Renal cortical epithelial cell (primary cell): ENCODE measurements at regions not wholly inside any gene's neighbourhood (a gene's known extent, or its start where the extent isn't known, plus 50 kb on each side); places are given as distances from the start of the nearest gene placed in this dataset.

Source experiments
- DNase-seq: peaks from one replicate; pipeline ENCODE4 v3.0.0-alpha.2; 2011; ENCODE audit warnings: low read depth

GRCh38 chr16:86994651-86995171 lies 322.5 kb downstream of the C16orf95 start:
- peak; percentile 74 for DNase-seq

GRCh38 chr16:86995456-86995855 lies 321.7 kb downstream of the C16orf95 start:
- no peak for DNase-seq

GRCh38 chr16:86996081-86996480 lies 321.1 kb downstream of the C16orf95 start:
- DNase-seq: no peak

- no peak for DNase-seq
These were observed 320.1 kb downstream of the C16orf95 start for GRCh38 chr16:86997058-86997457.

- no peak for DNase-seq
These were observed 318.8 kb downstream of the C16orf95 start for GRCh38 chr16:86998196-86999001.

GRCh38 chr16:87000001-87000400 lies 317.2 kb downstream of the C16orf95 start:
- peak; percentile 18 for DNase-seq

GRCh38 chr16:87002717-87003413 lies 314.3 kb downstream of the C16orf95 start:
- peak; percentile 16 for DNase-seq

GRCh38 chr16:87003414-87003755 lies 313.8 kb downstream of the C16orf95 start:
- no peak for DNase-seq

GRCh38 chr16:87006021-87006420 lies 311.2 kb downstream of the C16orf95 start:
- no peak for DNase-seq

- DNase-seq: no peak
These were observed 310.1 kb downstream of the C16orf95 start for GRCh38 chr16:87006789-87007745.

- no peak for DNase-seq
These were observed 309.3 kb downstream of the C16orf95 start for GRCh38 chr16:87007907-87008306.

GRCh38 chr16:87008664-87009063 lies 308.5 kb downstream of the C16orf95 start:
- DNase-seq: no peak

- no peak for DNase-seq
These were observed 303.9 kb downstream of the C16orf95 start for GRCh38 chr16:87012954-87013938.

- no peak for DNase-seq
These were observed 303.1 kb downstream of the C16orf95 start for GRCh38 chr16:87014112-87014511.

GRCh38 chr16:87015021-87015420 lies 302.2 kb downstream of the C16orf95 start:
- no peak for DNase-seq

- no peak for DNase-seq
These were observed 300.9 kb downstream of the C16orf95 start for GRCh38 chr16:87016046-87017035.

GRCh38 chr16:87017371-87018012 lies 299.7 kb downstream of the C16orf95 start:
- DNase-seq: peak; percentile 88

GRCh38 chr16:87025676-87026075 lies 291.5 kb downstream of the C16orf95 start:
- DNase-seq: no peak

- no peak for DNase-seq
These were observed 290.1 kb downstream of the C16orf95 start for GRCh38 chr16:87027056-87027616.
